ENCODE measurements at regions not wholly inside any gene's neighbourhood (a gene's known extent, or its start where the extent isn't known, plus 50 kb on each side); places are given as distances from the start of the nearest gene placed in this dataset.

DNA sequence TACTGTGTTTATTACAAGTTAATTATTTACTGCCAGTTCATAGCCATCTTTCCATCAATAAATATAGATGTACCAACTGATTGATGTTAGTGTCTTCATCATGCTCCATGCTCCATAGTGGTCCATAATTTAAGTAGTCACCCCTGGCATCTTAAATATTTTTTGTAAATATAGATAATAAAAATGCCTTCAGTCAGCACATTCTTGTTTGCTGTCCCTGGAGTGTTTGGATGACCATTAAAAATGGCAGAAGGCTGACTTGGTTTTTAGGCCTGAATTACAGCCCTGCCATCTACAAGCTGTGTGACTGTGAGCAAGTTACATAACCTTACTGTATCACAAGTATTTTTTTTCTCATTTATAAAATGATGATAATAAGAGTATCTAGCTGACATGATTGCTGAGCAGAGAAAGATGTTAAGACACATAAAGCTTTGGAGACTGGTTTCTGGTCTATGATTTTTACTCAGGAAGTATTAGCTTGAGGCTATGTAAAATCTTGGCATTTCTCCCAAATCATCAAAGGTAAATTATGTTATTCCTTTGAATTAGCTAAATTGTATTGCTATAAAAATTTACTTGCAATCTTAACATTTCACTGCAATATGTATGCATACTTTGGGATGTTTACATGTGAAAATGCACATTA lies 427.2 kb downstream of the USP25 start:
- TF ChIP-seq, protein P1, sequence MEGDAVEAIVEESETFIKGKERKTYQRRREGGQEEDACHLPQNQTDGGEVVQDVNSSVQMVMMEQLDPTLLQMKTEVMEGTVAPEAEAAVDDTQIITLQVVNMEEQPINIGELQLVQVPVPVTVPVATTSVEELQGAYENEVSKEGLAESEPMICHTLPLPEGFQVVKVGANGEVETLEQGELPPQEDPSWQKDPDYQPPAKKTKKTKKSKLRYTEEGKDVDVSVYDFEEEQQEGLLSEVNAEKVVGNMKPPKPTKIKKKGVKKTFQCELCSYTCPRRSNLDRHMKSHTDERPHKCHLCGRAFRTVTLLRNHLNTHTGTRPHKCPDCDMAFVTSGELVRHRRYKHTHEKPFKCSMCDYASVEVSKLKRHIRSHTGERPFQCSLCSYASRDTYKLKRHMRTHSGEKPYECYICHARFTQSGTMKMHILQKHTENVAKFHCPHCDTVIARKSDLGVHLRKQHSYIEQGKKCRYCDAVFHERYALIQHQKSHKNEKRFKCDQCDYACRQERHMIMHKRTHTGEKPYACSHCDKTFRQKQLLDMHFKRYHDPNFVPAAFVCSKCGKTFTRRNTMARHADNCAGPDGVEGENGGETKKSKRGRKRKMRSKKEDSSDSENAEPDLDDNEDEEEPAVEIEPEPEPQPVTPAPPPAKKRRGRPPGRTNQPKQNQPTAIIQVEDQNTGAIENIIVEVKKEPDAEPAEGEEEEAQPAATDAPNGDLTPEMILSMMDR (IDR thresholded peaks at IDR 0.05; ENCODE audit: partially characterized antibody, unreplicated experiment), result no peak
- Mint-ChIP-seq H3K27me3 (ENCODE audit: unreplicated experiment) (no peaks in the 10 kb centered on the region), H3K4me1 (ENCODE audit: low read depth, unreplicated experiment) (no peaks in the 10 kb centered on the region), H3K36me3 (ENCODE audit: unreplicated experiment) (no peaks in the 10 kb centered on the region), H3K27ac (ENCODE audit: unreplicated experiment) (no peak overlapping the region), H3K4me3 (ENCODE audit: unreplicated experiment) (no peak overlapping the region), H3K9me3 (ENCODE audit: unreplicated experiment) (no peaks in the 10 kb centered on the region)
- no peak for DNase-seq

DNA sequence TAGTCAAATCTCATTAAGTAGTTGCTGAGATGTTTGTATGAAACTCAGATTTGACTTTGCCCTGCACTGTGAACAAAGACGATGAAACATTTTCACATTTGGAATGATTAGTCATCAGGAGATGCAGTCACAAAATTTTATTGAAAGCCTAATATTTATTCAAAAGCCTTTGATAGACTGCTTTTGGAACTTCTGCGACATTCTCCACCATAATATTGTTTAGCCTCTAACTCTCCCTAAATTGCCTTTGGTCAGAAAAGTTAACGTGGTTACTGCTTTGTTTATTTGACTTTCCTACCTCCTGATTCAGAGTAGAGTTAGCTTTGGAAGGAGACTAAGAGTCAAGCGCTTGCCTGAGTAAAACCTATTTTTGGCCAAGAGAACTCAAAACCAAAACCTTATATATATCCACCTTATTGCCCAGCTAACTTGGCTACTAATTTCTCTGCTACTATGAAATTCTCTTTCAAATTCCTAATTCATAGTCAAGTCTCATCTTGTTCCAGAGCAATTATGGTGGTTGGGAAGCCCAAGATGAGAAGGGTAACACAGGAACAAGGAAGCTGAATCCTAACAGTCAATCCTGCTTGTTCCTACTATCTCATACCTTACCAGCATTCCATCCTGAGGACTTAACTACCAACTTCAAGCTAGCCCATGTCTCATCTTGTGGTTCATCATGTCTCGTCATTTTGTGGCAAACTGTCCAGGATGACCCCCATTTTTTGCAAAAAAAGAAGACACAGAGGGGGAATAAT lies 429.6 kb downstream of the USP25 start:
- Mint-ChIP-seq H3K4me1 (ENCODE audit: low read depth, unreplicated experiment) (no peaks in the 10 kb centered on the region), H3K27ac (ENCODE audit: unreplicated experiment) (no peak overlapping the region), H3K27me3 (ENCODE audit: unreplicated experiment) (no peaks in the 10 kb centered on the region), H3K9me3 (ENCODE audit: unreplicated experiment) (no peaks in the 10 kb centered on the region), H3K36me3 (ENCODE audit: unreplicated experiment) (no peaks in the 10 kb centered on the region), H3K4me3 (ENCODE audit: unreplicated experiment) (no peak overlapping the region)
- DNase-seq, result no peak
- TF ChIP-seq, protein P1 (IDR thresholded peaks at IDR 0.05; ENCODE audit: partially characterized antibody, unreplicated experiment), result no peak

DNA sequence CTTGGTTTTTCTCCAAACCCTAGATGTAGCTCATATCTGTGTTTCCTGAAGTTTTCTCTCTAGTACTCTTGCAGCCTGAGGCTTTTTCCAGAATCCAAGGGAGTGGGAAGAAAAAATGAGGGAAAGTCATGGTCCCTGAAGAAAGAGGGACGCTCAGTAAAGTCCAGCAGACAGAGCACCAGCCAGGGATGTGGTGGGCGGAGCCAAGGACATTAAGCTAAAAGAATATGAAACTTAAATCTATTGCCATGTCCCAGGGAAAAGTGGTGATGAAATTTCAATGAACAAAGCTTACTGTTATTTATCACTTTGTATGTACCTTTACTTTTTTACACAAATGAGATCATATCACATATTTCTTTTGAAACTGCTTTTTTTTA lies 430.2 kb downstream of the USP25 start:
- no peaks in the 10 kb centered on the region for H3K4me1 Mint-ChIP-seq (ENCODE audit: low read depth, unreplicated experiment)
- no peak overlapping the region for H3K4me3 Mint-ChIP-seq (ENCODE audit: unreplicated experiment)
- no peak overlapping the region for H3K27ac Mint-ChIP-seq (ENCODE audit: unreplicated experiment)
- no peak for DNase-seq
- H3K27me3 Mint-ChIP-seq (ENCODE audit: unreplicated experiment), result no peaks in the 10 kb centered on the region
- TF ChIP-seq, protein P1 (IDR thresholded peaks at IDR 0.05; ENCODE audit: partially characterized antibody, unreplicated experiment), result no peak
- no peaks in the 10 kb centered on the region for H3K9me3 Mint-ChIP-seq (ENCODE audit: unreplicated experiment)
- no peaks in the 10 kb centered on the region for H3K36me3 Mint-ChIP-seq (ENCODE audit: unreplicated experiment)

DNA sequence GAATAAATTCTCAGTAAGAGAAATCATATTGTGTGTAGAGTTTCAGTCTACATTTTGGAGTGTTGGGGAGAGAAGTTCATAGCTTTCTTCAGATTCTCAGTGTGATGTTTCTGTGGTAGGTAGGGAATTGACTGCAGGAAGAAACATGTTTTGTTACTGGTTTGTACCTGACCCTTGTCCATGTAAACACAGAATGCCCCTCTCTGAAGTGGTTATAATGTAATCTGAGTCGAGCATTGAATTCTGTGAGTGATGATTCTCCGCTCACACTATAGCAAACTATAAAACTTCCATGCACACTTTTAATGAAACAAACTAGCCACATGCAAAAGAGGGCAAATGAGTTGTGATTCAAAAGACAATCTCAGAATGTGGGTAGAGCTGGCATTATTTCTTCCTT lies 433.2 kb downstream of the USP25 start:
- no peak overlapping the region for H3K27ac Mint-ChIP-seq (ENCODE audit: unreplicated experiment)
- no peaks in the 10 kb centered on the region for H3K9me3 Mint-ChIP-seq (ENCODE audit: unreplicated experiment)
- no peaks in the 10 kb centered on the region for H3K36me3 Mint-ChIP-seq (ENCODE audit: unreplicated experiment)
- H3K27me3 Mint-ChIP-seq (ENCODE audit: unreplicated experiment), result no peaks in the 10 kb centered on the region
- DNase-seq, result no peak
- TF ChIP-seq, protein P1 (IDR thresholded peaks at IDR 0.05; ENCODE audit: partially characterized antibody, unreplicated experiment), result no peak
- H3K4me3 Mint-ChIP-seq (ENCODE audit: unreplicated experiment), result no peak overlapping the region
- H3K4me1 Mint-ChIP-seq (ENCODE audit: low read depth, unreplicated experiment), result no peaks in the 10 kb centered on the region

DNA sequence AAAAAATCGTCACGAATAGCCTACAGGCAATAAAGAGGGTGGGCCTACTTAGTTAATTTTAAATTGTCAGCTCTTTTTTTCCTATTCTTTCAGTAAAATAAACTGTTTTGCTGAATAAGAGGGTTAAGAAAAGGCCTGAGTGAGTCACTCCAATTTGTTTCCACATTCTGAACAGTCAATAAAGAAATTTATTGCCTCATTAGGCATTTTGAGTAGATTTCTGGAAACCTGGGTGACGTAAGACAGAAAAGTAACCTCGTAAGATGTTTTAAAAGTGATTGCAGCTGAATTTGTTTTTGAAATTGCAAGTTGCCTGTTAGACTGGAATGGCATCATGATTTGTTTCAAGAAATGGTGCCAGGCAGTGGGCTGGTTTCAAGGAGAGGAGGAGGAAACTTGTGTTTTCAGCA lies 439.3 kb downstream of the USP25 start:
- no peak overlapping the region for H3K27ac Mint-ChIP-seq (ENCODE audit: unreplicated experiment)

More for the DNA sequence above, 439.3 kb downstream of the USP25 start:
- no peaks in the 10 kb centered on the region for H3K36me3 Mint-ChIP-seq (ENCODE audit: unreplicated experiment)
- no peaks in the 10 kb centered on the region for H3K9me3 Mint-ChIP-seq (ENCODE audit: unreplicated experiment)
- no peak overlapping the region for H3K4me3 Mint-ChIP-seq (ENCODE audit: unreplicated experiment)
- TF ChIP-seq, protein P1 (IDR thresholded peaks at IDR 0.05; ENCODE audit: partially characterized antibody, unreplicated experiment), result no peak
- H3K4me1 Mint-ChIP-seq (ENCODE audit: low read depth, unreplicated experiment), result no peaks in the 10 kb centered on the region
- DNase-seq, result no peak
- no peaks in the 10 kb centered on the region for H3K27me3 Mint-ChIP-seq (ENCODE audit: unreplicated experiment)

All from glutamatergic neuron (in vitro differentiated cells).